ENCODE measurements at regions not wholly inside any gene's neighbourhood (a gene's known extent, or its start where the extent isn't known, plus 50 kb on each side); places are given as distances from the start of the nearest gene placed in this dataset.

- no peak for TF ChIP-seq CTCF (conservative IDR thresholded peaks at IDR 0.05 in 1 of 2, IDR thresholded peaks at IDR 0.05 in 1 of 2; ENCODE audit: low read depth in 1 of 2, low read length in 2 of 2)
- no peak for TF ChIP-seq EZH2 (IDR thresholded peaks at IDR 0.05; ENCODE audit: low read length, missing control alignments)
Observed at GRCh38 chr18:75635096-75635495, 207.6 kb upstream of the SMIM21 start.

Measured in fibroblast of lung (primary cell).